Stimulated activated CD4-positive, alpha-beta T cell treated with anti-CD3 and anti-CD28 coated beads, Interleukin-2, amount 100 ng/mL, for 24 hours (primary cell): ENCODE measurements at regions not wholly inside any gene's neighbourhood (a gene's known extent, or its start where the extent isn't known, plus 50 kb on each side); places are given as distances from the start of the nearest gene placed in this dataset.

Experiments used
- DNase-seq, 2 donors: peaks; one replicate each; pipeline ENCODE4 v3.0.0-alpha.2; 2020

GRCh38 chr2:234438305-234438977, 58.4 kb downstream of the ARL4C start:
- no peak for DNase-seq

DNA sequence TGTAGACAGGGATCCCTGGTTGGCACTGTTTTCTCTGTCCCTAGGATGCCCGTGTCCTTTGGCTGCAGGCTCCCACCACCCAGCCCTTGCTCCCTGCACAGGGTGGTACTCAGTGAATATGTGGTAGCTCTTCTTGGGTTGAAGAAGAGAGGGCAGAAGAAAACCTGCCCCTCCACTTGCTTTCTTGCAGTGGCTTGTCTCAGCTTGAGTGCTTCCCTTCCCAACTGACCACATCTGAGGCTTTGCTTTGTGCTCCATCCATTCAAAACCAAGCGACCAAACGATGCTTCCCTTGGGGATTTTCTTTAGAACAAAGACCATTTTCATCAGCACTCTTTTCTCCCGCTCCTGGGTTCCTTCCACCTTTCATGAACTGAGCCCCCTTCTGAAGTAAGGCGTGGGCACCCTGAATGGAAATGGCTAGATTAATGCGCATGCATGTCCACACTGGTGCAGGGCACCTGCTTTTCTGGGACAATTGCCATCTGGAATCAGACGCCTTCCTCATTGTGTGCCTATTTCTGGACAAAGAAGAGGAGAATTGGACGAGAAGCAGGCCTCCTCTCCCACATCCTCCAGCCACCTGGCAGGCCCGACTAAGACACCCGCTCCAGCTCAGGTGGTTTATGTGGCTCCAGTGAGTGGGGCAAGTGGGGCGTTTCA, 59.1 kb downstream of the ARL4C start:
- no peak for DNase-seq

DNA sequence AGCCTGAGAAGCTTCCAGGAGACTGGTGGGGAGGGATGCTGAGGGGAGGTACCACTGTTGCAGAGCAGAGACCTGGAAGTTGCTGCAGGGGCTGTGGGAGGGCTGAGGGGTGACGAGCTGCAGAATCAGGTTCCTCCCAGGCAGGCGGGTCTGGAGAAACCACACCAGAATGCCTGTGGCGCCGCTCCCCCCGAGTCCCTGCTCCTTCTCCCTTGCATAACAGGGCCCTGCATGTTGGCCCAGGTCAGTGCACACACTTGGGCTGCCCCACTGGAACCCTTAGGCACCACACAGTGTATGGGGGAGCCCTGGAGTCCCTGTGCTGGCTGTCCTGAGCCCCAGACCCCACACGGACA, 60.4 kb downstream of the ARL4C start:
- DNase-seq: no peak

DNA sequence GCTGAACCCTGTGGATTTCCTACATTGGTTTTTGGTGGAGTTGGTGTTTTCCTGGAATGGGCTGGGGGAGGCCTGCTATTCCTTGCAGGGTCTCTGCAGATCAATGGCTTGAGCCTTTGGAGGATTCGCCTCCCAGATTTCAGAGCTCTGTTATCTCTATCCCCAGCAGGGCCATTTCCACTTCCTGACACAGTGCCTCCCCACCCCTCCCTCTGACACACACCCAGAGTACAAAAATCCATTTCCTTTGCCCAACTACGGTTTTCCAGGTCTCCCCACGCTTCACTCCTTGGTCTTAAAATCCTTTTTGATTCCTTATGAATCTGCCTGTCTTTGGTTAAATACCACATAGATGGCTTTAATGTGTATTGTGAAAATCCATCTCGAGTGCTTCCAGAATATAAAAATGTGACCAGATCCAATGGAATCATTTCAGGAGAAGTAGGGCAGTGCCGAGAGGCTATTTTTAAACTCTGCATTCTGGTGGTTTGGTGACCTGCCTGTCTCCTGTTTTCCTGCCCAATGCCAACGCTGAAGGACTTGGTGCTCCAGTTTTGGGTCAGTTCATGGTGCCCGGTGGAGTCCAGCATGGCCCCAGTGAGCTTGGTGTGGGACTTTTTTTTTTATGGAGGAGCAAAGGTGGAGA, 60.9 kb downstream of the ARL4C start:
- no peak for DNase-seq

GRCh38 chr2:234433201-234433600, 63.7 kb downstream of the ARL4C start:
- DNase-seq: no peak

- no peak for DNase-seq
Measured at GRCh38 chr2:234430871-234431270, 66.0 kb downstream of the ARL4C start.

- no peak for DNase-seq
Measured at GRCh38 chr2:234429265-234429664, 67.6 kb downstream of the ARL4C start.

GRCh38 chr2:234427081-234428061, 69.5 kb downstream of the ARL4C start:
- DNase-seq: no peak

- no peak for DNase-seq
Measured at GRCh38 chr2:234426616-234427015, 70.3 kb downstream of the ARL4C start.

DNA sequence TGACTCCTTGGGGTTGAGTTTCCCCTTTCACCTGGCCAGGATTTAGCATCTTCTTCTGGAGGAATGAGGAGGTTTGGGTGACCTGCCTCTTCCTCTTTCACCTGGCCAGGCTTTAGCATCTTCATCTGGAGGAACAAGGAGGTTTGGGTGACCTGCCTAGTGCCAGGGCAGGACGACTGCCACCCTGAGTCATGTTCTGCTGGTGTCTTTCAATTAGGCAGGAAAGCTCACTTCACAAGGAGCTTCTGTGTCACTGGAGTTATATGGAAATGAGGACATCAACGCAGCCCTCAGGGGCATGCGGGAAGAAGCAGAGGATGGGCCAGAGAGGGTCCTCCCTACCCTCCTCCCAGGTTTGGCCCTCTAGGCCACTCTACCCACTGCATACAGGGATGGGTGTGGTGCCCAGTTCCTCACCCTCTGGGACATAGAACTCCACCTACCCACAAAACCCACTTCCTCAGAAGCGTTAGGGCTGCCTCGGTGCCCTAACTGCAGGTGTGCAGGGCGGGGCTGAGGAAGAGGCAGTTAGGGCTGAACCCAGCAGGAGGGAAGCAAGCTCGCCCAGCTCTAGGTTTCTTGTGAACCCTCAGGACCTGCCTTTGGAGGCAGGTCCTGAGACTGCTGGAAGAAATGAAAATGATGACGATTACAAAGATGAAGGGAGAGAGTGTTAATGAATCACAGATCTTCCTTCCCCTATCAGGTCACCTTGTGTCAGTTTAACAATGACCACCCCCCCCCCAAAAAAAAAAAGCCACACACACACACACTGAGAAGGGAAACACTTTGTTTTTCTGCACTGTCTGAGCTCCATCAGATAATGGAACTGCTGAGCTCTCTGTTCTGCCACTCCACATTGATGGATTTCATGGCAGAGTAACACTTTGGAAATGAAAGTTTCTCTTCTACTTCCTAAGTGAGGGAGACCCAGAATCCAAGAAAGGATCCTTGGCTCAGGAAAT, 71.0 kb downstream of the ARL4C start:
- peak; percentile 49 to 50 for DNase-seq

- no peak for DNase-seq
Measured at GRCh38 chr2:234423884-234424283, 73.0 kb downstream of the ARL4C start.

DNA sequence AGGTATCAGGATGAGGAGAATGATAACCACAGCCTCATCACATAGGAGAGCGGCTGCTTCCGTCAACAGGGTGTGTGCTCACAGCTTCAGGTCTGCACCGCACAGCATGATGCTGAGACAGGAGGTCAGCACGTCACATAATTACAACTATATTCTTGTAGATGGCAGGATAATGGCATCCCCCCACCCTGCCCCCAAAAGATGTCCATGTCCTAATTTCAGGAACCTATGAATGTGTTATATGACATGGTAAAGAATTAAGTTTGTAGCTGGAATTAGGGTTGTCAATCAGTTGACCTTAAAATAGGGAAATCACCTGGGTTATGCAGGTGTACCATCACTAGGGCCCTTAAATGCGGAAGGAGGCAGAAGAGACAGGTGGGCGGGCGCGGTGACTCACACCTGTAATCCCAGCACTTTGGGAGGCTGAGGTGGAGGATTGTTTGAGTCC, 73.9 kb downstream of the ARL4C start:
- peak; percentile 37 to 55 for DNase-seq

- no peak for DNase-seq
Measured at GRCh38 chr2:234422273-234422732, 74.6 kb downstream of the ARL4C start.

DNA sequence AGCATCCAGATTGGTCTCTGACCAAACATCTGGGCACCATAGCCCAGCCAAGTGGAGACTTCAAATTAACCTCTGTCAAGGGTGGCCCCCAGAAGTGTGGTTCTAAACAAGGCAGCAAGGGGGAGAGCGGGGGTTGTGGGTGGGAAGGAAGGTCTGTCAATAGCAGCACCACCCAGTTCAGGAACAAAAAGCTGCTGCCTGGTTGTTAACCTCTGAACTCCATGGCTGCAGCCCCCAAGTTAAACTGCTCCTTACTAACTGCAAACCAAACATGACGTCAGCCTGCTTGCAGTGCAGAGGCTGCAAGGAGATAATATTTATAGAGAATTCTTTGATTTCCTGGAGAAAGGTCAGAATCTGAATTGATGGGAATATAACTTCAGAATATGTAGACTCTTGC, 76.5 kb downstream of the ARL4C start:
- DNase-seq: no peak

DNA sequence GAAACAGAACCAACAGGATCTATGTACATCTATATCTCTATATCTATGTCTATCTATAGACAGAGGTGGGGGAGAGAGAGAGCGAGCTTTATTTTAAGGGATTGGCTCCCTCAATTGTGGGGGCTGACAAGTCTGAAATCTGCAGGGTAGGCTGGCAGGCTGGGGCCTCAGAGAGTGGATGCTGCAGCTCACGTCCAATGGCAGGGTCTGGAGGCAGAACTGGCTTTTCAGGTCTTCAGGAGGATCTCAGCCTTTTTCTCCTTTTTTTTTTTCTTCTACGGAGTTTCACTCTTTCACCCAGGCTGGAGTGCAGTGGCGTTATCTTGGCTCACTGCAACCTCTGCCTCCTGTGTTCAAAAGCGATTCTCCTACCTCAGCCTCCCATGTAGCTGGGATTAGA, 77.2 kb downstream of the ARL4C start:
- DNase-seq: no peak

- DNase-seq: no peak
Measured at GRCh38 chr2:234415706-234416105, 81.2 kb downstream of the ARL4C start.

DNA sequence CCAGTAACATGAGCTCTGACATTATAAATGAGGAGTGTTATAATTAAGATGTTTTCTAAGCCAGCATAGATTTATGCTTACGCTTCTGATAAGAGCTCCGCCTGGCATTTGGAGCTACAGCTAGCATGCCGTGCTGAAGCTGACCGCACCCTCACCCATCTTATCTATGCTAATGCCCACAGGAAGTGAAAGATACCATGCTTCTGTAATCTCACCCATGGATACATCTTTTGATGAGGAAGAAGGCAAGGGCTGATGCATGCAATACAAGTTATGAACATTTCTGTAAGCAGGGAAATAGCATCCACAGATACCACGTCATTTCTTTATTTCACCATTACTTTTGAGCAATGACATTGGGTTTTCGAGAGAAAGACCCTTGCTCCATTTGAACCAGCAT, 82.3 kb downstream of the ARL4C start:
- DNase-seq: no peak

DNA sequence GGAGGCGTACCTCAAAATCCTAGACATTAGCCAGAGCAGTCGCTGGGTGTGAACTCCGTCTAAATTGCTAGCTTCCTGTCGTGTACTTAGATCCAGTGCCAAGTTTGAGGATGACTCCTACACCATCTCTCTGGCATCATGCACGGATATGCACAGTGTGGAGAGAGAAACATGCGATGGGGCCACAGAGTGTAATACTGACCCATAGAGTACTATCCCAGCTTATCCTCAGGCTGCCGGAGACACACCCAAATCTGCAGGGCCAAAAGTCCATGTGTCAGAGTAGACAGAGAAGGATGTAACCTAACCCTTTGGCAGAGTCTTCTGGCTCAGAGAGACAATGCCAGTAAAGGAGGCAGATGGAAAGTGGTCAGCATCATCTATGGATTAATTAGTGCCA, 84.2 kb downstream of the ARL4C start:
- DNase-seq: no peak

- DNase-seq: no peak
Measured at GRCh38 chr2:234411793-234412192, 85.1 kb downstream of the ARL4C start.

GRCh38 chr2:234410526-234410925, 86.4 kb downstream of the ARL4C start:
- DNase-seq: no peak

DNA sequence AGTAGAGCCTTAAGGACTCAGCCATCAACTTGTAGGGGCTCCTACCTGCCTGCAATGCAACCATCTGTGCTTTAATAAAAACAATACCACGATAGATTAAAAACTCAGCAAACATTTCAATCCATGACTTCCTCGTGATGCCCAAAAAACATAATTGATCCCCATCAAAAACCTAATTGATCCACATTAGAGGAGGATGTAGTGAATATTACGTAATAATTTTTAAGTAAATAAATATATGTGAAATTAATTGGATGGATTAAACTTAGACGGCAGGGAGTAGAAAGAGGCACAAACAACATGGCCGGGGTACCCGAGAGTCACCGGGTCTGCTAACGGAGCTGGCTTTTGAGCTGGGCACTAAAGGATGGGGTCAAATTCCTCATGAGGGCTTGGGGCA, 87.3 kb downstream of the ARL4C start:
- DNase-seq: no peak

DNA sequence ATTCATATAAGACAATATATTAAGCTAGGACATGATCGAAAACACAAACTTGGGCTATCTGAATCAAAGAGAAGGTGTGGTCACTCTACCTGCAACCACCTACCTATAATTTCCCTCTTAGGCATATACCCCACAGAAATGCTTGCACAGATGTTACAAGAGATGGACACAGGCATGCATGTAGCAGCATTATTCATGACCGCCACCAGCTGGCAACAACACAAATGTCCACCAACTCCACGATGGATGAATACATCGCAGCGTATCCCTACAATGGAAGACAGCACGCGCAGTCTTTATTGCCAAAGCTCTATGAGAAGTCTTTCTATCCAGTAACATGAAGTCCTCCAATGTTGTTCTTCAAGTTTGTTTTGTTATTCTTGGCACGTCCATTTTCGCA, 90.8 kb downstream of the ARL4C start:
- DNase-seq: no peak
